Chondrocyte (in vitro differentiated cells): ENCODE measurements at regions not wholly inside any gene's neighbourhood (a gene's known extent, or its start where the extent isn't known, plus 50 kb on each side); places are given as distances from the start of the nearest gene placed in this dataset.

ENCODE experiments used
- DNase-seq: peaks from one replicate; pipeline ENCODE4 v3.0.0; 2021; ENCODE audit warnings: mixed read lengths, low spot score
- H3K27ac Mint-ChIP-seq: one replicate; pipeline ENCODE4 v1.8.0; 2021; ENCODE audit warnings: mild to moderate bottlenecking, moderate library complexity, mixed read lengths; ENCODE audit not compliant: unreplicated experiment
- H3K27me3 Mint-ChIP-seq: 2 replicates; pipeline ENCODE4 v1.8.0; 2021; ENCODE audit warnings: low read depth, mixed read lengths
- H3K36me3 Mint-ChIP-seq: 2 replicates; pipeline ENCODE4 v1.8.0; 2021; ENCODE audit warnings: low read depth, mixed read lengths
- H3K4me1 Mint-ChIP-seq: 2 replicates; pipeline ENCODE4 v1.8.0; 2021; ENCODE audit warnings: low read depth, mild to moderate bottlenecking, mixed read lengths
- H3K4me3 Mint-ChIP-seq: one replicate; pipeline ENCODE4 v1.8.0; 2021; ENCODE audit warnings: mild to moderate bottlenecking, moderate library complexity, mixed read lengths; ENCODE audit not compliant: unreplicated experiment
- H3K9me3 Mint-ChIP-seq: 2 replicates; pipeline ENCODE4 v1.8.0; 2021; ENCODE audit warnings: low read depth, mixed read lengths
- TF ChIP-seq, protein P1 (sequence below): fragments of 200-600 bp; sonication (generic); IDR thresholded peaks from 2 replicates; pipeline ENCODE4 v1.5.0; 2021; ENCODE audit warnings: antibody characterized with exemption, mild to moderate bottlenecking, moderate library complexity

DNA sequence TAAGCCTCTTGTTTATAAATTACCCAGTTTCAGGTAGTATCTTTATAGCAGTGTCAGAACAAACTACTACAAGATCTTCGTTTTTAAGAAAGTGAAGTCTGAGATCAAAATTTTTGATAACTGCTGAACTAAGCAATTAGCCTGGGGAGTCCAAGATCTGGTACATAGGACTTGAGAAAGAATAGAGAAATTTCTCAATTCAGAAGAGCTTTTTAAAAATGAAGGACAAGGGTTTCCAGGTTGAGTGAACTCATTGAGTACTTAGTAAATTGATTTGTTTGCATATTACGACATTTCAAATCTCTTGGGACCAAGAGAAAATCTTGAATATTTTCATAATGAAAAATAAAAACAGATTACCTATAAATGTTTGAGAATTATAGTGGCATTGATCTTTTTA is 386.6 kb upstream of the THRB start:
- H3K4me3 Mint-ChIP-seq: no peak overlapping the region
- peaks cover 2% of the 10 kb centered on the region for H3K36me3 Mint-ChIP-seq
- DNase-seq: no peak
- TF ChIP-seq, protein P1, sequence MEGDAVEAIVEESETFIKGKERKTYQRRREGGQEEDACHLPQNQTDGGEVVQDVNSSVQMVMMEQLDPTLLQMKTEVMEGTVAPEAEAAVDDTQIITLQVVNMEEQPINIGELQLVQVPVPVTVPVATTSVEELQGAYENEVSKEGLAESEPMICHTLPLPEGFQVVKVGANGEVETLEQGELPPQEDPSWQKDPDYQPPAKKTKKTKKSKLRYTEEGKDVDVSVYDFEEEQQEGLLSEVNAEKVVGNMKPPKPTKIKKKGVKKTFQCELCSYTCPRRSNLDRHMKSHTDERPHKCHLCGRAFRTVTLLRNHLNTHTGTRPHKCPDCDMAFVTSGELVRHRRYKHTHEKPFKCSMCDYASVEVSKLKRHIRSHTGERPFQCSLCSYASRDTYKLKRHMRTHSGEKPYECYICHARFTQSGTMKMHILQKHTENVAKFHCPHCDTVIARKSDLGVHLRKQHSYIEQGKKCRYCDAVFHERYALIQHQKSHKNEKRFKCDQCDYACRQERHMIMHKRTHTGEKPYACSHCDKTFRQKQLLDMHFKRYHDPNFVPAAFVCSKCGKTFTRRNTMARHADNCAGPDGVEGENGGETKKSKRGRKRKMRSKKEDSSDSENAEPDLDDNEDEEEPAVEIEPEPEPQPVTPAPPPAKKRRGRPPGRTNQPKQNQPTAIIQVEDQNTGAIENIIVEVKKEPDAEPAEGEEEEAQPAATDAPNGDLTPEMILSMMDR: no peak
- H3K27ac Mint-ChIP-seq: no peak overlapping the region
- peaks cover 2% of the 10 kb centered on the region for H3K27me3 Mint-ChIP-seq
- H3K9me3 Mint-ChIP-seq: peaks cover 3% of the 10 kb centered on the region
- no peaks in the 10 kb centered on the region for H3K4me1 Mint-ChIP-seq

DNA sequence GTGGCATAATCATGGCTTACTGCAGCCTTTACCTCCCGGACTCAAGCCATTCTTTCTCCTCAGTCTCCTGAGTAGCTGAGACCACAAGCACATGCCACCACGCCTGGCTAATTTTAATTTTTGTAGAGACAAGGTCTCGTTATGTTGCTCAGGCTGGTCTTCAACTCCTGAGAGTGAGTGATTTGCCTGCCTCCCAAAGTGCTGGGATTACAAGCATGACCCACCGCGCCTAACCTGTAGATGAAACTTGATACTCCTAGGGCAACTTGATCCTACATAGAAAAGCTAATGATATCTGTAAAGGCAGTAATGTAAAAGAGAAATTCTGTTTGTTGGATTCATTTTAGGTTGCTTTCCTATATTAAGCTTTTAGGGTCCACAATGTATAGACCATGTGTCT is 391.9 kb upstream of the THRB start:
- H3K27ac Mint-ChIP-seq: no peak overlapping the region
- H3K4me3 Mint-ChIP-seq: no peak overlapping the region
- H3K9me3 Mint-ChIP-seq: no peaks in the 10 kb centered on the region
- H3K27me3 Mint-ChIP-seq: no peaks in the 10 kb centered on the region
- no peaks in the 10 kb centered on the region for H3K4me1 Mint-ChIP-seq
- TF ChIP-seq, protein P1: no peak
- DNase-seq: no peak
- H3K36me3 Mint-ChIP-seq: no peaks in the 10 kb centered on the region

GRCh38 chr3:24890012-24890411 is 395.4 kb upstream of the THRB start:
- Mint-ChIP-seq H3K4me1 (peaks cover 4% of the 10 kb centered on the region), H3K36me3 (no peaks in the 10 kb centered on the region), H3K9me3 (no peaks in the 10 kb centered on the region), H3K27ac (no peak overlapping the region), H3K4me3 (no peak overlapping the region), H3K27me3 (no peaks in the 10 kb centered on the region)
- TF ChIP-seq, protein P1: no peak
- no peak for DNase-seq

DNA sequence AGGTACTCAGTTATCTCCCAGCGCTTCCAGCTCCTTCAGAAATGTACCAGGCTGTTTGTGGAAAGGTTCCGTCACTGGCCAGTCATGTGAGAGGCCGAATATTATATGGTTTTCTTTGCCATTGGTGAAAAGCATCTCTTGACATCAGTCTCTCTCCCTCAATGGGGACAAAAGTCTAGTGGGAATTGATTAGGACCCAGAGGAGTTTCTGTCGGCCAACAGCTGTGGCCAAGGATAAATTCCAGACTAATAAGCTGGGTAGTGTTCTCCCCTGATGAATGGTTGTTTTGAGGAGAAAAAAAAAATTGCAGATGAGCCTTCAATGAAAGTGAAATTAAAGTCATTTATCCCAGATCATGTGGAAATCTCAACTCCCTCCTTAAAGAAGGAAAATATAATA is 404.7 kb upstream of the THRB start:
- Mint-ChIP-seq H3K4me3 (no peak overlapping the region), H3K9me3 (no peaks in the 10 kb centered on the region), H3K27me3 (no peaks in the 10 kb centered on the region), H3K4me1 (no peaks in the 10 kb centered on the region), H3K27ac (no peak overlapping the region), H3K36me3 (no peaks in the 10 kb centered on the region)
- TF ChIP-seq, protein P1: no peak
- no peak for DNase-seq

DNA sequence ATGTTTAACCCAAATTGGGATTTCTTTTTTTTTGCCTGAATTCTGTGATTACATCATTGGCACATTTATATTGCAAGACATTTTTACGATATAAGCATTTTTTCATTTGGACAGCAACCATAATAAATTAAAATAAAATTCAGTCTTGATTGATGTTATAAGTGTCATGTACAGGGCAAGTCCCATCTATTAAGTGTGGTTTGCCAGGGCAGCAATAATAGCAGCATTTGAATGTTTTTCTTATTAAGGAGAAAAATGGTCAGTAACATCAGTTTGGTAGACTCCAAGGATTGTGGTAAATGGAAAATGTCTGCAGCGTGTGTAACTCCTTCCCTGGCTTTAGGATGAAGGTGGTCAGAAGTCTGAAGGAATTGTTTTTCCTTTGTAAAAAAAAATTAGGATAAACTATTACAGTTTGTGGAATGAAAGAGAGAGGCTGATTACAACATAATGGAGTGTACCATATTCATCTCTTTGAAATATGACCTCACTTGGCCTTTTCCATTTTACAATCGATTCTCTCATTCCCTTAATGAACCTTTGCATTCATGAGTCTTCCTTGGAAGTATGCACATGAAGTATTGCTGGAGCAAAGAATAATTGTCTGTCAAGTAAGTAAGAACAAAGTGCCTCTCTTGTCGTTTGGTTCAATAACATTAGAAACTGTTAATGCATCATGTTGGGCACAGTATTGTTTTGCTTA is 405.4 kb upstream of the THRB start:
- Mint-ChIP-seq H3K4me1 (no peaks in the 10 kb centered on the region), H3K27me3 (no peaks in the 10 kb centered on the region)
- TF ChIP-seq, protein P1: no peak

More for the DNA sequence above, 405.4 kb upstream of the THRB start:
- no peak for DNase-seq
- H3K36me3 Mint-ChIP-seq: no peaks in the 10 kb centered on the region
- H3K9me3 Mint-ChIP-seq: no peaks in the 10 kb centered on the region
- H3K4me3 Mint-ChIP-seq: no peak overlapping the region
- H3K27ac Mint-ChIP-seq: no peak overlapping the region
